ENCODE measurements at regions not wholly inside any gene's neighbourhood (a gene's known extent, or its start where the extent isn't known, plus 50 kb on each side); places are given as distances from the start of the nearest gene placed in this dataset.

DNA sequence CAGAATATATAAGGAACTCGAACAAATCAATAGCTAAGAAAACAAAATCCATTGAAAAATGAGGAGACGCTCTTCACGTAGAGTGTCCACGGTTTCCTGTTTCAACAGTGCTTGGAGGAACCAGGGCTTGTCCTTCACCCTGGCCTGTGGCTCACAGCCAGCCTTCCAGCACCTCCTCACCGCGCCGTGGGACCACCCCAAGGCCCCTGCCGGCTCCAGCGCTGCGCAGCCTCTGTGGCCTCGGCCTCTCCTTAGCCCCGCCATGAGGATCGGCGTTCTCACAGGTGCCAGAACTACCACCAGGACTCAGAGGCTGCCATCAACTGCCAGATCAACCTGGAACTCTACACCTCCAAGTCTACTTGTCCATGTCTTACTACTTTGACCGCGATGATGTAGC lies 52.5 kb upstream of the CTSO start:
- no peak for TF ChIP-seq POLR2A (IDR thresholded peaks at IDR 0.05)
- TF ChIP-seq, protein P1, sequence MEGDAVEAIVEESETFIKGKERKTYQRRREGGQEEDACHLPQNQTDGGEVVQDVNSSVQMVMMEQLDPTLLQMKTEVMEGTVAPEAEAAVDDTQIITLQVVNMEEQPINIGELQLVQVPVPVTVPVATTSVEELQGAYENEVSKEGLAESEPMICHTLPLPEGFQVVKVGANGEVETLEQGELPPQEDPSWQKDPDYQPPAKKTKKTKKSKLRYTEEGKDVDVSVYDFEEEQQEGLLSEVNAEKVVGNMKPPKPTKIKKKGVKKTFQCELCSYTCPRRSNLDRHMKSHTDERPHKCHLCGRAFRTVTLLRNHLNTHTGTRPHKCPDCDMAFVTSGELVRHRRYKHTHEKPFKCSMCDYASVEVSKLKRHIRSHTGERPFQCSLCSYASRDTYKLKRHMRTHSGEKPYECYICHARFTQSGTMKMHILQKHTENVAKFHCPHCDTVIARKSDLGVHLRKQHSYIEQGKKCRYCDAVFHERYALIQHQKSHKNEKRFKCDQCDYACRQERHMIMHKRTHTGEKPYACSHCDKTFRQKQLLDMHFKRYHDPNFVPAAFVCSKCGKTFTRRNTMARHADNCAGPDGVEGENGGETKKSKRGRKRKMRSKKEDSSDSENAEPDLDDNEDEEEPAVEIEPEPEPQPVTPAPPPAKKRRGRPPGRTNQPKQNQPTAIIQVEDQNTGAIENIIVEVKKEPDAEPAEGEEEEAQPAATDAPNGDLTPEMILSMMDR (IDR thresholded peaks at IDR 0.05), result no peak
- TF ChIP-seq POLR2AphosphoS5 (IDR thresholded peaks at IDR 0.05), result no peak
- TF ChIP-seq EP300 (IDR thresholded peaks at IDR 0.05), result no peak

All from gastroesophageal sphincter (tissue), 3 donors.